HG03469 (cell line): ENCODE measurements at regions not wholly inside any gene's neighbourhood (a gene's known extent, or its start where the extent isn't known, plus 50 kb on each side); places are given as distances from the start of the nearest gene placed in this dataset.

Source experiments
- ATAC-seq: cut with Tn5 transposase; IDR thresholded peaks from one replicate; pipeline ENCODE4 v1.9.1; 2021; ENCODE audit warnings: mild to moderate bottlenecking, moderate library complexity, moderate number of reproducible peaks; ENCODE audit not compliant: unreplicated experiment

- ATAC-seq = no peak
Measured at GRCh38 chr5:105413406-105413990, 1850.9 kb upstream of the NUDT12 start.

DNA sequence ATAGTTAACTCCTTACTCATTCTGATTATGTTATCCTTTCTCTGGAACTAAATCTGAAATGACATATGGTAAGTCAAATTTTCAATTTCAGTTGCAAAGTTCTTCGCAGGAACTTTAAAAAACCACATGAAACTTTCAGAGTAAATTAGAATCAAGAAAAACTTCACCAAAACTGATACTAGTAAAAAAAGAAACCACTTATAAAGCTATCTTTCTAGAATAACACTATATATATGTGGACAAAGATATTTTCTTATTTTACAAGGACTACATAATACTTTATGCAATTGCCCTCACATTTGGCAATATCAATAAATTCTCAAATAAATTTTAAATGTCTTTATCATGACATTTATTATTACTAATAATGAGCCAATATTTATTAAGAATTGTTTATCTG, 1847.1 kb upstream of the NUDT12 start:
- no peak for ATAC-seq

DNA sequence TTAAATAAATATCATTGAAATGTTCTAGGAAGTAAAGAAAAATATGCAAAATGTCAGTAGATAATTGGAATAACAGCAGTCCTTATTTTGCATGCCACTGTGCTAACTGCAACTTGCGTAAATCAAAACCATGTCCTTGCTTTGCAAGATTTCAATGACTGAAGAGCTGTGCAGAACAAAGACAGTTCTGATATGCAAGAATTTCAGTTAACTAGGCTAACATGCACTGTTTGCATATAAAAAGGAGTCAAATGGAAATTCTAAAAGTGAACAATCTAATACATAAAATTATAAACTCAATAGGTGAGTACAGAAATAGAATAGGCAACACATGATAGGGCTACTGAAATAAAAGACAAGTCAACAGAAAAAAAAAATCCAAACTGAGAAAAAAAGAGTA, 1844.6 kb upstream of the NUDT12 start:
- ATAC-seq = no peak

DNA sequence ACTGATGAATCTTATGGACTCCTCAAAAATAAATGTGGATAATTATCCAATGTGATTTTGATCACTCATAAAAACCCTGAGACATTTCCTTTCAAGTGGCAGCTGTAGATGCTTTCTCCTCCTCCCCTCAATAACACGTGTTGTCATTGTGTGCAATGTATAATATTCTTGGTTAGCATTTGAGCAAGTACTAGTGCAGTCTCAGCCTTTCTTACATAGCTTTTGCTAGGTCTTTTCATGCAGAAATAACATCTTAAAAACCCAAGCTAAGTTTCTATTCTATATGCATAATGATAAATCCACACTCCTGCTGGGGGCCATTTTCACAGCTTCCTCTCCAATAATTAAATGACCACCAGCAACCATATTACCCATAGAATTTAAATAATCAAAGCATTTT, 1835.2 kb upstream of the NUDT12 start:
- no peak for ATAC-seq

- no peak for ATAC-seq
Measured at GRCh38 chr5:105392710-105393149, 1830.1 kb upstream of the NUDT12 start.

DNA sequence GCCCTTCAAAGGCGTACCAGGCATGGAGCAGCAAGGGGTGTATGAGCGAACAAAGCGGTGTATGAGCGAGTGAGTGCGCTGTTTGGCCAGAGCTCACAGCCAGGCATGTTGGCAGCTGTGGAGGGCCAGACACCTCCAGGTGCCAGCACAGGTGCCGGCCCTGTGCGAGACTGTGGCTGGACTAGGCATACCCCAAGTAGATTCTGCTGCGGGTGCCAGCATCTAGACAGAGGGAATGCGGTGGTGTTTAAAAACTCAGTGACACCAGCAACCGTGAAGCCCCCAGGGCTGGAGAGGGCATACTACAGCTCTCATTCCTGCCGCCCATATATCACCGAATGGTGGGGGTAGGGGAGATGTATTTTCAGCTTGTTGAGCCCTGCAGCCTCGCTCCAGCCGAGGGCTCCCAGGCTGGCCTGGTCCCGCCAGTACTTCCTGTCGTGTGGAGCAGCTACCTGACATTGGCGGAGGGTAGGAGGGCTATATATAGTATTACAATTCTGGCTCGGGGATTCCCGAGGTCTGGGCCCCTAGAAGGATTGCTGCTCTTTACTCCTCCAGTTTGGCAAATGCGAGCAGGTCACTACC, 1829.6 kb upstream of the NUDT12 start:
- ATAC-seq = no peak

GRCh38 chr5:105380126-105380525, 1817.5 kb upstream of the NUDT12 start:
- no peak for ATAC-seq

- no peak for ATAC-seq
Measured at GRCh38 chr5:105371169-105371568, 1808.6 kb upstream of the NUDT12 start.

- ATAC-seq = no peak
Measured at GRCh38 chr5:105350486-105351140, 1788.0 kb upstream of the NUDT12 start.

- no peak for ATAC-seq
Measured at GRCh38 chr5:105331558-105331957, 1769.0 kb upstream of the NUDT12 start.

GRCh38 chr5:105330185-105330584, 1767.6 kb upstream of the NUDT12 start:
- ATAC-seq = no peak

DNA sequence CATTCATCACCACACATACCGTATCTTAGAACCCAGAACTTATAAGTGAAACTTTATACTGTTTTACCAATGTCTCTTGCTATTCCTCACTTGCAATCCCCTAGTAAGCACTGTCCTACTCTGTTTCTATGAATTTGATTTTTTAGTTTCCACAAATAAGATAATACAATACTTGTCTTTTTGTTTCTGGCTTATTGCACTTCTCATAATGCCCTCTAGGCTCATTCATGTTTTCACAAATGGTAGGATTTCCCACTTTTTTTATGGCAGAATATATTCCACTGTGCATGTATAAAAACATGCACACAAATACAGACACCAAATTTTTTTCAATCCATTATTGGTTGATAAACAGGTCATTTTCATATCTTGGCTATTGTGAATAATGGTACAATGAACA, 1742.3 kb upstream of the NUDT12 start:
- ATAC-seq = no peak

- no peak for ATAC-seq
Measured at GRCh38 chr5:105288946-105289345, 1726.4 kb upstream of the NUDT12 start.

GRCh38 chr5:105283134-105283533, 1720.5 kb upstream of the NUDT12 start:
- no peak for ATAC-seq

DNA sequence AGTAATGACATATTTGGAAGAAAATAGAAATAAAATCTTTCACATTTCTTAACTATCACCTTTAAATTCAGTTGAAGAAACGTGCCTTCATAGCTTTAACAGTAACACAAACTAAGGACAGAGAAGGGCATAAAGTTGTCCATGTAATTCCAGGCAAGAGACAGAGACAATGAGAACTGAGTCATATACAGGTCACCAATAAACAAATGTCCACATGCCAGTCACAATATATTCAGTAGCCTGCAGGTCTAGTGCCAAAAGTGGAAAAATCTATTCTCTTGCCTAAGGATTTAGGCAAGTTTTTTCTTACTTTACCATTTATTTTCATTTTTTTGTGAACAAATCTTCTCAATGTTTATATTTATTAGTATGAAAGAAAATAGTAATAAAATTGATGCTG, 1711.5 kb upstream of the NUDT12 start:
- ATAC-seq = no peak

GRCh38 chr5:105263515-105263914, 1700.9 kb upstream of the NUDT12 start:
- ATAC-seq = no peak

GRCh38 chr5:105259581-105260217, 1697.1 kb upstream of the NUDT12 start:
- ATAC-seq = no peak

DNA sequence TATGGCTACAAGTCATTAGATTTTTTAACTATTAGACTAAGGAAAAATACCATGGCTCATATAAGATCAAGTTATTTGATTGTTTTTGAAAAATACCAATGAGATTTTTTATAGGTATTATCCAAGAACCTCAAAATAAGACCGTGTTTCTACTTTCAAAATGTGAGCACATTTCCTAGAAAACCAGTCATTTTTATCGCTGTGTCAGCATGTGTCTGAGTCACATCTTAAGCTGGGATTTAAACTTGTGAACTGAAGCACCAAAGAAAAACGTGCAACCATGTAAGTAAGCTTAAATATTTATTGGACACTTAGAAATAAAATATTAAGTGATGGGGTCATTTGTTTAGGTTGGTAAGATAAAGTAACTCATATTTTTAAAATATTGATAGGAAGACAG, 1676.0 kb upstream of the NUDT12 start:
- ATAC-seq = no peak

GRCh38 chr5:105230516-105231157, 1668.0 kb upstream of the NUDT12 start:
- no peak for ATAC-seq

DNA sequence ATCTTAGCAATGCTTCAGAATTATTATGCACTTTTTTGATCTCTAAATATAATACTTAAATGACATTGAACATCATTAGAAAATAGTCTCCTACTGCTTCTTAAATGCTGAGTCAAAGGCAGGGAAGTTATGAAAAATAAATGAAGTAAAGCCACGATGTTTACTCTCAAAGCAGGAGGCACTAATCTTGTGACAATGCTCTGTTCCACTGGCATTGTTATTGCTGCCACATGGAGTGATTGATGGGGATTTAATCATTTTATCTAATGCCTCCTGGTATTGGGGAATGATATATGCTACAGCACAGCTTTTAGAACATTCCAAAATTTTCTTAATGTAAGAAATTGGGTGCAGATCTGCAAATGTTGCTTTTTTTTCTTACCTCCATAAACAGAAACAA, 1655.4 kb upstream of the NUDT12 start:
- no peak for ATAC-seq

- no peak for ATAC-seq
Measured at GRCh38 chr5:105213078-105213477, 1650.5 kb upstream of the NUDT12 start.

DNA sequence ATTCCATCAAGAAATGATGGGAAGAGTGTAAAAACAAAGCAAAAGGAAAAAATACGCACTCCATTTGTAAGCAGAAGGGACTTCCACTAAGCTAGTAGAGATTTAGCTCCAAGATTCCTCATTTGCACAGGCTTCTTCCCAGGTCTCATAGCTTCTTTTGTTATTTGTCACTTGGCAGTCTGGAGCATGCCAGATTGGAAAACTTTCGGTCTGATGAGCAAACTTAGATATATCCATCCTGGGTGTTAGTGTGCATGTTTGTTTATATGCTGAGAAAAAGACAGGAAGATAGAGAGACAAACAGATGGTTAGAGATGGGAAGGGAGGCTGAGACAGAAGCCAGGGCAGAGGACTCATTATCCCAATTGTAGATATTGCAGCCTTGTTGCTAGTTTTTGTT, 1644.5 kb upstream of the NUDT12 start:
- ATAC-seq = no peak
